AG10803 (cell line): ENCODE measurements at regions not wholly inside any gene's neighbourhood (a gene's known extent, or its start where the extent isn't known, plus 50 kb on each side); places are given as distances from the start of the nearest gene placed in this dataset.

ENCODE experiments used
- DNase-seq: peaks from one replicate; pipeline ENCODE4 v3.0.0; 2010; ENCODE audit warnings: low read depth
- H3K4me3 ChIP-seq: 2 replicates; pipeline ENCODE4 v1.5.1; 2011; ENCODE audit warnings: mild to moderate bottlenecking, low read length, control low read depth
- TF ChIP-seq, protein P1 (sequence below): conservative IDR thresholded peaks from 2 replicates; pipeline ENCODE4 v1.5.1; 2011; ENCODE audit warnings: mild to moderate bottlenecking, low read length, control low read depth, inconsistent platforms

DNA sequence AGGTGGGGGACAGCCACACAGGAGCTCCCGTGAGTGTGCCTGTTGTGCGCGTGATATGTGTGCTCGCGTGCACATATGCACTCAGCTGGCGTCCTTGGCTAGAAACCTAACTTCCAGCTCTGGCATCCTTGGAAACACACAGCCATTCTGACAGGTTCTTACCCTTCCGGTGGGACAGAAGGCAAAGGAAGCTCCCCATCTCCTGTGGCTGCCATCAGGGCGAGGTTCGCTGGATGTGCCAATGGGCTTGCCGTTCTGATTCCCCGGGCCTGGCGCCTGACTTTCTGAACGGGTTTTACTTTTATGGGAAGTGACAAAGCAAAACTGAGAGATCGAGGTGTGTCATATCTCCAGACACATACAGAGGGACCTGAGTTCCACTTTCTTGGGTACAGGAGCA is 124.7 kb downstream of the PAPOLA start:
- DNase-seq = no peak
- TF ChIP-seq, protein P1, sequence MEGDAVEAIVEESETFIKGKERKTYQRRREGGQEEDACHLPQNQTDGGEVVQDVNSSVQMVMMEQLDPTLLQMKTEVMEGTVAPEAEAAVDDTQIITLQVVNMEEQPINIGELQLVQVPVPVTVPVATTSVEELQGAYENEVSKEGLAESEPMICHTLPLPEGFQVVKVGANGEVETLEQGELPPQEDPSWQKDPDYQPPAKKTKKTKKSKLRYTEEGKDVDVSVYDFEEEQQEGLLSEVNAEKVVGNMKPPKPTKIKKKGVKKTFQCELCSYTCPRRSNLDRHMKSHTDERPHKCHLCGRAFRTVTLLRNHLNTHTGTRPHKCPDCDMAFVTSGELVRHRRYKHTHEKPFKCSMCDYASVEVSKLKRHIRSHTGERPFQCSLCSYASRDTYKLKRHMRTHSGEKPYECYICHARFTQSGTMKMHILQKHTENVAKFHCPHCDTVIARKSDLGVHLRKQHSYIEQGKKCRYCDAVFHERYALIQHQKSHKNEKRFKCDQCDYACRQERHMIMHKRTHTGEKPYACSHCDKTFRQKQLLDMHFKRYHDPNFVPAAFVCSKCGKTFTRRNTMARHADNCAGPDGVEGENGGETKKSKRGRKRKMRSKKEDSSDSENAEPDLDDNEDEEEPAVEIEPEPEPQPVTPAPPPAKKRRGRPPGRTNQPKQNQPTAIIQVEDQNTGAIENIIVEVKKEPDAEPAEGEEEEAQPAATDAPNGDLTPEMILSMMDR = no peak
- H3K4me3 ChIP-seq = no peak overlapping the region

DNA sequence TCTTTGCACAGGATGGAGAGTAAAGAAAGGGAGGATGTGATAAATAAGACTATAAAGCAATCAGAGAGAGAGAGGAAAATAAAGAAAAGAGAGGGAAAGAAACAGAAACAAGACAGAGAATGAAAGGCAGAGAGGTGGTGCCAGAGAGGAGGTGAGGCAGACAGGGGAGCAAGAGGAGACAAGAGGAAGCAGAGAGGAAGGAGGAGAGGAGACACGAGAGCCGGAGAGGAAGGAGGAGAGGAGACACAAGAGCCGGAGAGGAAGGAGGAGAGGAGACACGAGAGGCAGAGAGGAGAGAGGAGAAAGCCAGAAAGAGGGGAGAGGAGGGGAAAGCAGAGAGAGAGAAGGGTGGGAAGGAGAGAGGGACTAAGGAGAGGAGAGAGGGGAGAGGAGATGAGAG is 125.2 kb downstream of the PAPOLA start:
- TF ChIP-seq, protein P1 = no peak
- H3K4me3 ChIP-seq = no peak overlapping the region
- no peak for DNase-seq

DNA sequence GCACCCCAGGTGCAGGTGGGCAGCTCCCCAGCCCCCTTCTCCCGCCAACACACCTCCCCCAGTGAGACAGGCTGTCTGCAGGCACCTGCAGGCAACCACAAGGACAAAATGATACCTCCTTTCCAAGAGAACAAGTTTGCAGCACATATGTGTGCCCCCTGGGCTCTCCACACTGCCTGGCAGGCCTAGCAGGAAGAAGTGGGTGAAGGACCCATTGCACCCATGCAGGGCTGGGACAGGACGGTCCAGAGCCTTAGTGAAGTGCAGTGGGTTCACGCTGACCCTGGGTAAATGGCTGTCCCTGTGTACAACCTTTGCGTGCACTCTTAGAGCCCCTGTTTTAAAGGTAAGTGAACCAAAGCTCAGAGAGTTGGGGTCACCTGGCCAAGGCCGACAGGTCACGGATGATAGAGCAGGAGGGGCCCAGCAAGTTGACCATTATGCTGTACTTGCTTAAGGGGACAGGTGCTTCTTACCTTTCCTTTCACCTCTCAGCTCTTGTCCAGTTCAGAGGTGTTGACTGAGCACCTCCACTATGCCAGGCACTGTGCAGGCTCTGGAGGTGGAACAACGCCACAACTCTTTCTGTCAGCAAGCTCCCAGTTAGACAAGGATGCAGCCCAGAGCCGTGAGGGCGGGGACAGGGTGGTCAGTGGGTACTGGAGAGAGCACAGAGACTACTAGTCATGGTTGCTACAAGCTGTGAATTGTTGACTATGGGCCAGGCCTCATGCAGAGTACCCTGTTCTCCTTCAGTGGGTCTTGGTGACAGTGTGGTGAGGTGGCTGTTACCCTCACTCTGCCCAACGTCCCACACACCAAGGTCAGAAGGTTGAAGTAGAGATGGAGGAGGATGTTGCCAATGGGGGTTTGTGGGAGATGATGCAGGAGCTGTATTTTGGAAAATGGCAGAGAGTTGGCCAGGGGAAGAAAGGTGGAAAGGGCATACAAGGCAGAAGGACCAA is 125.9 kb downstream of the PAPOLA start:
- TF ChIP-seq, protein P1 = no peak
- H3K4me3 ChIP-seq = no peak overlapping the region

DNA sequence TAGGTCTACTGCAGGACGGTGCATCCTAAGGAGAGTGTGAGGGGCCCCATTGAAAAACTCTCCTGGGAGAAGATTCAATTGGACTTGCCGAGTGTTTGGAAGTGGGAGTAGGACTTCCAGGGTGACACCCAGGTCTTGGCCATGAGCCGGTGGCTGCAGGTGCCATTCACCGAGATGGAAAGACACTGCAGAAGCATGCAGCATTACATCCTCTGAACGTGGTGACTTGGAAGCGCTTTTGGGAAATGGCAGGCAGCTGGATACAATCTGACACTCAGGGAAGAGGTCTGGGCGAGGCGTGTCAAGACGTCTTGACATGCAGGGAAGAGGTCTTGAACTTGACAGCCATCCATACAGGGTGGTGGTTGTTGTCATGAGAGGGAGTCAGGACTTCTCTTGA is 126.9 kb downstream of the PAPOLA start:
- TF ChIP-seq, protein P1 = no peak
- no peak for DNase-seq
- no peak overlapping the region for H3K4me3 ChIP-seq

More for the DNA sequence above, 125.9 kb downstream of the PAPOLA start:
- no peak for DNase-seq

DNA sequence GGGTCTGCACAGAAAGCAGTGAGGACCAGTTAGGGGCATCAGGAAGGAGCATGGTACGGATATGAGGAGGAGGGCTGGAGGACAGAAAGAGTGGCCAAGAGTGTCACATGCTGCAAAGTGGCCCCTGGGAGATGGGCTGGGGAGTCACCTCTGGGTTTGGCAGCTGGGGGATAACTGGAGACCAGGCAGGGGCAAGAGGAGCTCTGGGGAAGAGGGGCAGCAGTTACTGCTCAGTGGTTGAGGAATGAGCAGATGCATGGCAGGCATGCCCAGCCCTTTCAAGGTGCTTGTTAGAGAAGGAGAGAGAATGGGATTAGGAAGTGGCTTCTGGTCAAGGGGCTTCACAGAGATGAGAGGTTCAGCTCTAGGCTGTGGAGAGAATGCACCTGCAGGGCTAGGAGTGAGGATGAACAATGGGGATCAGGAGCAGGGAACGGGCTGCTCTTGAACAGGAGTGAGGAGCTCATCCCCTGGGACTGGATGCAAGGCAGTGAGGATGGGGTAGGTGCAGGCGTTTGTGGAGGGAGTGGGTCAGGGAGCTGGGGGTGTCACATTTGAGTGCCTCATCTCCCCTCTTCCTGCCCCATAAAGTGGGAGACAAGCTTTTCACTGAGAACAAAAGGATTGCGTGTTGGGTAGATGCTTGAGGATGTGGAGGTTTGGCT is 127.5 kb downstream of the PAPOLA start:
- TF ChIP-seq, protein P1 = no peak
- DNase-seq = no peak
- H3K4me3 ChIP-seq = no peak overlapping the region

DNA sequence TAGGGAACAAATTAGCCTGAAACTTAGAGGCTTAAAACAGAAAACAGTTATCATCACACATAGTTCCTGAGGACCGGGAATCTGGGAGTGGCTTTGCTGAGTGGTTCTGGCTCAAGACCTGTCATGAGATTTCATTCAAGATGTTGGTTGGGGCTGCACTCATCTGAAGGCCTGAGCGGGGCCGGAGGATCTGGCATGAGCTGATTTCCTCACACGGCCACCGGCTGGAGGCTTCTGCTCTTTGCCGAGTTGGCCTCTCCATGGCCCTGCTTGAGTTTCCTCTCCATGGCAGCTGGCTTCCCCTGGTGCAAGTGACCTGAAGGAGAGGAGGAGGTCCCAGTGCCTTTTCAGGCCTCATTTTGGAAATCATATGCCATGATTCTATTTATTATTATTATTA is 128.1 kb downstream of the PAPOLA start:
- DNase-seq = no peak
- TF ChIP-seq, protein P1 = no peak
- H3K4me3 ChIP-seq = no peak overlapping the region
